Breast epithelium (tissue), 4 donors: ENCODE measurements at regions not wholly inside any gene's neighbourhood (a gene's known extent, or its start where the extent isn't known, plus 50 kb on each side); places are given as distances from the start of the nearest gene placed in this dataset.

ENCODE experiments used
- DNase-seq, 2 donors: peaks; one replicate each; pipeline ENCODE4 v3.0.0-alpha.2; 2019; ENCODE audit warnings: low spot score in 2 of 2
- H3K27ac ChIP-seq, 2 donors: fragments of 200-600 bp; sonication (generic) in 1 of 2; one replicate each; pipeline ENCODE4 v1.5.1; 2016 to 2019; ENCODE audit warnings: mild to moderate bottlenecking in 1 of 2
- H3K27me3 ChIP-seq, 2 donors: fragments of 200-600 bp; sonication (generic) in 1 of 2; one replicate each; pipeline versions ENCODE4 v1.5.1 to v1.6.0; 2017 to 2019; ENCODE audit warnings: control low read depth in 1 of 2, mild to moderate bottlenecking in 1 of 2
- H3K36me3 ChIP-seq: fragments of 200-600 bp; one replicate; pipeline ENCODE4 v1.5.1; 2019
- H3K4me1 ChIP-seq, 2 donors: fragments of 200-600 bp; sonication (generic); one replicate each; pipeline ENCODE4 v1.5.1; 2016 to 2019; ENCODE audit warnings: control low read depth in 1 of 2
- H3K4me3 ChIP-seq, 3 donors: fragments of 200-600 bp; sonication (generic); 1 replicate in 2 of 3; 2 replicates in 1 of 3; pipeline ENCODE4 v1.5.1; 2016 to 2019; ENCODE audit warnings: mild to moderate bottlenecking in 3 of 3, moderate library complexity in 2 of 3
- H3K9me3 ChIP-seq, 2 donors: fragments of 200-600 bp; sonication (generic) in 1 of 2; one replicate each; pipeline ENCODE4 v1.5.1; 2016 to 2019; ENCODE audit warnings: control low read depth in 1 of 2
- CTCF ChIP-seq, 3 donors: fragments of 450-650 bp; IDR thresholded peaks; one replicate each; pipeline ENCODE4 v1.5.1; 2016 to 2017; ENCODE audit warnings: antibody characterized with exemption in 3 of 3, mild to moderate bottlenecking in 3 of 3, moderate library complexity in 3 of 3
- POLR2A ChIP-seq: fragments of 450-650 bp; IDR thresholded peaks from one replicate; pipeline ENCODE4 v1.6.1; 2016; ENCODE audit warnings: antibody characterized with exemption, mild to moderate bottlenecking, moderate library complexity
- POLR2AphosphoS5 ChIP-seq, 3 donors: sonication (generic); formaldehyde crosslinking; IDR thresholded peaks; one replicate each; pipeline ENCODE4 v1.6.1; 2017; ENCODE audit warnings: antibody characterized with exemption in 3 of 3
- intact Hi-C: fragments of 100-400 bp; cut with DNase I; formaldehyde crosslinking; loops from one replicate; pipeline ENCODE4 v1.15.1; 2023; ENCODE audit warnings: low total_unique reads

GRCh38 chr12:34298971-34299801, 276.9 kb downstream of the ALG10 start:
- H3K36me3 ChIP-seq: no peaks in the 10 kb centered on the region
- H3K27me3 ChIP-seq: no peaks in the 10 kb centered on the region
- no peak overlapping the region for H3K4me3 ChIP-seq
- H3K27ac ChIP-seq: no peak overlapping the region
- TF ChIP-seq POLR2AphosphoS5 (IDR thresholded peaks at IDR 0.05) (no peak), CTCF (IDR thresholded peaks at IDR 0.05) (no peak), POLR2A (no peak)
- intact Hi-C loops: no loop called here
- H3K9me3 ChIP-seq: peaks cover 61 to 79% of the 10 kb centered on the region in 2 donors
- no peaks in the 10 kb centered on the region for H3K4me1 ChIP-seq
- no peak for DNase-seq

GRCh38 chr12:34299802-34300193, 277.5 kb downstream of the ALG10 start:
- no peak overlapping the region for H3K27ac ChIP-seq
- H3K4me3 ChIP-seq: no peak overlapping the region
- no peak for DNase-seq
- no peak for TF ChIP-seq POLR2AphosphoS5 (IDR thresholded peaks at IDR 0.05)
- TF ChIP-seq CTCF (IDR thresholded peaks at IDR 0.05): no peak
- TF ChIP-seq POLR2A: no peak
- peaks cover 56 to 81% of the 10 kb centered on the region in 2 donors for H3K9me3 ChIP-seq
- intact Hi-C loops: no loop called here
- no peaks in the 10 kb centered on the region for H3K4me1 ChIP-seq
- no peaks in the 10 kb centered on the region for H3K36me3 ChIP-seq
- H3K27me3 ChIP-seq: no peaks in the 10 kb centered on the region

GRCh38 chr12:34300376-34301250, 278.3 kb downstream of the ALG10 start:
- Histone ChIP-seq H3K9me3 (peaks cover 55 to 89% of the 10 kb centered on the region in 2 donors), H3K27ac (no peak overlapping the region), H3K4me3 (no peak overlapping the region), H3K4me1 (no peaks in the 10 kb centered on the region), H3K36me3 (no peaks in the 10 kb centered on the region), H3K27me3 (no peaks in the 10 kb centered on the region)
- no peak for TF ChIP-seq POLR2AphosphoS5 (IDR thresholded peaks at IDR 0.05)
- no peak for TF ChIP-seq POLR2A
- TF ChIP-seq CTCF (IDR thresholded peaks at IDR 0.05): no peak
- DNase-seq: no peak
- intact Hi-C loops: no loop called here

- intact Hi-C loops: no loop called here
- no peak overlapping the region for H3K4me3 ChIP-seq
- TF ChIP-seq POLR2A (no peak), CTCF (IDR thresholded peaks at IDR 0.05) (no peak), POLR2AphosphoS5 (IDR thresholded peaks at IDR 0.05) (no peak)
- H3K27ac ChIP-seq: no peak overlapping the region
- H3K9me3 ChIP-seq: peaks cover 57 to 94% of the 10 kb centered on the region in 2 donors
- no peak for DNase-seq
- no peaks in the 10 kb centered on the region for H3K27me3 ChIP-seq
- H3K4me1 ChIP-seq: no peaks in the 10 kb centered on the region
- no peaks in the 10 kb centered on the region for H3K36me3 ChIP-seq
These were observed 279.2 kb downstream of the ALG10 start for GRCh38 chr12:34301251-34302130.
